ENCODE measurements at regions not wholly inside any gene's neighbourhood (a gene's known extent, or its start where the extent isn't known, plus 50 kb on each side); places are given as distances from the start of the nearest gene placed in this dataset.

- TF ChIP-seq HMGXB3 (CRISPR knock-in tag; IDR thresholded peaks at IDR 0.05; ENCODE audit: borderline replicate concordance) (no peak), GLI4 (CRISPR knock-in tag; IDR thresholded peaks at IDR 0.05; ENCODE audit: borderline replicate concordance) (no peak), NFAT5 (CRISPR knock-in tag; IDR thresholded peaks at IDR 0.05) (no peak), ZNF7 (CRISPR knock-in tag; IDR thresholded peaks at IDR 0.05) (no peak), HNF1A (IDR thresholded peaks at IDR 0.05; ENCODE audit: low read depth) (no peak), HNF1A (CRISPR knock-in tag; IDR thresholded peaks at IDR 0.05; ENCODE audit: borderline replicate concordance) (no peak)
Measured at GRCh38 chr9:3692606-3693005, 166.8 kb upstream of the RFX3 start (continued).

Data from HepG2 (cell line).